RWPE2 (cell line): ENCODE measurements at regions not wholly inside any gene's neighbourhood (a gene's known extent, or its start where the extent isn't known, plus 50 kb on each side); places are given as distances from the start of the nearest gene placed in this dataset.

Source experiments
- ATAC-seq: fragments of 200-7000 bp; cut with Tn5 transposase; 3 replicates; pipeline ENCODE4 v1.9.1; 2021; ENCODE audit warnings: low read depth
- DNase-seq: peaks from one replicate; pipeline ENCODE4 v3.0.0-alpha.2; 2020; ENCODE audit warnings: low spot score
- H3K27ac ChIP-seq: fragments of 450-650 bp; 2 replicates; pipeline ENCODE4 v1.5.1; 2017; ENCODE audit warnings: mild to moderate bottlenecking; ENCODE audit not compliant: poor library complexity, severe bottlenecking
- H3K27me3 ChIP-seq: fragments of 250-450 bp; sonication (Bioruptor Pico); 2 replicates; pipeline ENCODE4 v1.5.1; 2021; ENCODE audit warnings: mild to moderate bottlenecking, moderate library complexity; ENCODE audit not compliant: insufficient read depth, poor library complexity, severe bottlenecking
- H3K36me3 ChIP-seq: fragments of 250-450 bp; sonication (Bioruptor Pico); 2 replicates; pipeline ENCODE4 v1.5.1; 2020; ENCODE audit warnings: low read depth, mild to moderate bottlenecking, moderate library complexity
- H3K4me1 ChIP-seq: fragments of 250-450 bp; sonication (Bioruptor Pico); 2 replicates; pipeline ENCODE4 v1.5.1; 2021; ENCODE audit warnings: mild to moderate bottlenecking, moderate library complexity; ENCODE audit not compliant: insufficient read depth, poor library complexity, severe bottlenecking
- H3K4me3 ChIP-seq: fragments of 250-450 bp; sonication (Bioruptor Pico); 2 replicates; pipeline ENCODE4 v1.5.1; 2021; ENCODE audit warnings: mild to moderate bottlenecking, moderate library complexity; ENCODE audit not compliant: severe bottlenecking
- H3K9me3 ChIP-seq: fragments of 250-450 bp; sonication (Bioruptor Pico); 2 replicates; pipeline ENCODE4 v1.5.1; 2021; ENCODE audit warnings: mild to moderate bottlenecking, moderate library complexity; ENCODE audit not compliant: severe bottlenecking
- TF ChIP-seq, protein P1 (sequence below): fragments of 450-650 bp; IDR thresholded peaks from one replicate; pipeline ENCODE4 v1.5.1; 2017; ENCODE audit warnings: mild to moderate bottlenecking, moderate library complexity; ENCODE audit not compliant: poor library complexity, severe bottlenecking

DNA sequence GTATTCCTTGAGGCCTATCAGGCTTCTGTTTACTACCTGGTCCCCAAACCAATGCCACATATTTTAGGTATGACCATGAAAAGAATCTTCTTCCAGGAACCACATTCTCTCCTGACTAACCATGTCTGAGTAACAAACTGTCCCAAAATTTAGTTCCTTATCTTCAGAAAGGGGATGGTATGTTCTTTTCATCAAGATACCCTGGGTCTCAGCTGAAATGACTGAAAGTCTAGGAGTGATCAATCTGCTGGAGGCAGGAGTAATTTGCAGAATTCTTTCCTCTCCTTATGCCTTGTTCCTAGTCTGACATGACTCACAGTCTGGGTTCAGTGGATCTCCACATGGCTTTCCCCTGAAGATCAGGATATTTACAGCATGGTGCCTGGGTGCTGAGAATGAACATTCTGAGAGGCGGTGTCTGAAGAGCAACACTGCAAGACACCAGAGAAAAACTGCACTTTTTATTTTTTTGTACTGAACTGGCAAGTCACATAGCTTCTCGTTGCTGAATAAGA lies 665.5 kb downstream of the TLL1 start:
- Histone ChIP-seq H3K36me3 (no peaks in the 10 kb centered on the region), H3K27ac (no peak overlapping the region)
- no peak for DNase-seq

DNA sequence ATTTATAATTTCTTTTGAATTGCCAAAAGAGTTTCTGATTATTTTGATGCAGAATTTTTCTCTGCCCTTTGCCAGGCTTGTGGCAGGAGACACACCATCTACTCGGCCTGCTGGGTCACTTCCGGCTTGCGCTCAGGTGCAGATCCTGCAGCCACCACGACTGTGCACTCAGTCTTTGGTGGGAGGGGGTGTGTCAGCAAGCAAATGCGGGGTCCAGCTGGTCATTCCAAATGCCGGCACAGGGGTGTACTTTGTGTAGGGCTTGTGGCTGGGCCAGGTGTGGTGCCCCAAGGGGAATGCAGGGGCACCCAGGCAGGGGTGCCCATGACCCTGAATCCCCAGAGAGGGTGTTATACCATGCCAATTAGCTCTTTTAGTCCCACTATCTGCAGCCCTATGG lies 673.0 kb downstream of the TLL1 start:
- no peaks in the 10 kb centered on the region for H3K4me1 ChIP-seq
- H3K36me3 ChIP-seq = no peaks in the 10 kb centered on the region
- ATAC-seq (no peak), DNase-seq (no peak)
- H3K9me3 ChIP-seq = no peaks in the 10 kb centered on the region
- H3K27ac ChIP-seq = no peak overlapping the region
- H3K27me3 ChIP-seq = no peaks in the 10 kb centered on the region
- no peak overlapping the region for H3K4me3 ChIP-seq
- TF ChIP-seq, protein P1, sequence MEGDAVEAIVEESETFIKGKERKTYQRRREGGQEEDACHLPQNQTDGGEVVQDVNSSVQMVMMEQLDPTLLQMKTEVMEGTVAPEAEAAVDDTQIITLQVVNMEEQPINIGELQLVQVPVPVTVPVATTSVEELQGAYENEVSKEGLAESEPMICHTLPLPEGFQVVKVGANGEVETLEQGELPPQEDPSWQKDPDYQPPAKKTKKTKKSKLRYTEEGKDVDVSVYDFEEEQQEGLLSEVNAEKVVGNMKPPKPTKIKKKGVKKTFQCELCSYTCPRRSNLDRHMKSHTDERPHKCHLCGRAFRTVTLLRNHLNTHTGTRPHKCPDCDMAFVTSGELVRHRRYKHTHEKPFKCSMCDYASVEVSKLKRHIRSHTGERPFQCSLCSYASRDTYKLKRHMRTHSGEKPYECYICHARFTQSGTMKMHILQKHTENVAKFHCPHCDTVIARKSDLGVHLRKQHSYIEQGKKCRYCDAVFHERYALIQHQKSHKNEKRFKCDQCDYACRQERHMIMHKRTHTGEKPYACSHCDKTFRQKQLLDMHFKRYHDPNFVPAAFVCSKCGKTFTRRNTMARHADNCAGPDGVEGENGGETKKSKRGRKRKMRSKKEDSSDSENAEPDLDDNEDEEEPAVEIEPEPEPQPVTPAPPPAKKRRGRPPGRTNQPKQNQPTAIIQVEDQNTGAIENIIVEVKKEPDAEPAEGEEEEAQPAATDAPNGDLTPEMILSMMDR = no peak

More for the DNA sequence above, 665.5 kb downstream of the TLL1 start:
- H3K27me3 ChIP-seq = no peaks in the 10 kb centered on the region
- H3K4me3 ChIP-seq = no peak overlapping the region
- no peaks in the 10 kb centered on the region for H3K4me1 ChIP-seq
- TF ChIP-seq, protein P1 = no peak
- H3K9me3 ChIP-seq = no peaks in the 10 kb centered on the region
- no peak for ATAC-seq

DNA sequence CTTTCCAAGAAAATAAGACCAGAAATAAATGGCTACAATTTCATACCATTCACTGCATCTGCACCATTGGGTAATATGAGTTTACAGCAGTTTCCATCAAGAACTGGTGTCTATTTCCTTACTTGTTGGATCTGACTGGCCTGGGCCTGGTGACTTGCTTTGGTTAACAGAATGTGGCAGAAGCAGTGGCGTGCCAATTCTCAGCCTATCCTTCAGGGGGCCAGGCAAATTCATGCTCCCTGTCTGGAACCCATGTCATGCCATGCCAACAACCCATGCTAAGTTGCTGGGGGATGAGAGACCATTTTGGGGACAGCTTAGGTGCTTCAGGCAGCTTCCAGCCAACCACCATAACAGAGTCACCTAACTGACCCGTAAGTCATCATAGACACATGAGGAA lies 656.7 kb downstream of the SPOCK3 start:
- Histone ChIP-seq H3K4me1 (no peaks in the 10 kb centered on the region), H3K4me3 (no peak overlapping the region), H3K36me3 (no peaks in the 10 kb centered on the region), H3K9me3 (no peaks in the 10 kb centered on the region), H3K27me3 (no peaks in the 10 kb centered on the region), H3K27ac (no peak overlapping the region)
- ATAC-seq = no peak
- DNase-seq = no peak
- TF ChIP-seq, protein P1 = no peak

DNA sequence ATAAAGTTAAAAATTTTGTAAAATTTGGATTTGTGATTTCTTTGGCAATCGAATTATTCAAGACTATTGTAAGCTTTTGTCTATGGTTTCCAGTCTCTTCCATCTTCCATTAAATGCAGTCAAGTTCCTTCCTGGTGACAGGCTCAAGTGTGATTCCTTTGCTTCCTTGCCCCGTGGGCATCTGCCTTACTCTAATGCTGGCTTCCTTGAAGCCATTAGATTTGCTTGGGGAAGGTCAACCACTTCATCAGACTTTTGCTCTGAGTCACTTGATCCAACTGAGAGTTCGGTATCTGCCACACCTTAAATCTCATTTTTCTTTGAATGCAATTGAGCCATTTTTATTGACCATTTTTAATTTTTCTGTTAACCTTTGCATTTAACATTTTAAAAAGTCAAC lies 648.8 kb downstream of the SPOCK3 start:
- Histone ChIP-seq H3K4me3 (no peak overlapping the region), H3K4me1 (no peaks in the 10 kb centered on the region), H3K36me3 (no peaks in the 10 kb centered on the region), H3K9me3 (no peaks in the 10 kb centered on the region), H3K27ac (no peak overlapping the region), H3K27me3 (no peaks in the 10 kb centered on the region)
- TF ChIP-seq, protein P1 = no peak
- DNase-seq = no peak
- no peak for ATAC-seq

DNA sequence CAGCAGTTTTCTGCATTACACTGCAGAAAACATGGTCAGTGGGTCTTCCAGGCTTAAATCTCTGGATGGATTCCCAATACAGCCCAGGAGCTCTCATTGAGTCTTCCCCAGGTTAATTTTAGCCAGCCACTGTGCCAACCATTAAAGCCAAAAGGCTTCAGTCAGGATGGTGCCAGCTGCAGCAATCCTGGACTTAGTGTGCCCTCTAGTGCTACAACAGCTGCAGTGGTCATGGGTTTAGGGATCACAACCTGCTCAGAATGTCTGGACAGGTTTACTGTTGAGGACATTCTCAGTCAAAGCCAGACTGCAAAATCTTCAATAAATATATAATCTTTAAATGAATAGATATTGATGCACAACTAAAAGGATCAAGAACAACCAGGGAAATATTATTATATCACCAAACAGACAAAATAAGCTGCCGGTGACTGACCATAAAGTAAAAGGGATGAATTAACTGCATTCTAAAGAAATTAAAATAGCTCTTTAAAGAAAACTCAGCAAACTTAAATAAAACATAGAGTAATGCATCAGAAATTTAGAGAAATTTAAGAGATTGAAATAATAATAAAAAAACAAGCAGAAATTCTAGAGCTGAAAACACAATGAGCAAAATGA lies 639.9 kb downstream of the SPOCK3 start:
- no peak for DNase-seq
- ATAC-seq = peak; percentile 94; the same call in 2 of the 3 replicates
- no peaks in the 10 kb centered on the region for H3K9me3 ChIP-seq

More for the DNA sequence above, 639.9 kb downstream of the SPOCK3 start:
- Histone ChIP-seq H3K4me1 (no peaks in the 10 kb centered on the region), H3K4me3 (no peak overlapping the region), H3K27me3 (no peaks in the 10 kb centered on the region), H3K27ac (no peak overlapping the region), H3K36me3 (no peaks in the 10 kb centered on the region)
- TF ChIP-seq, protein P1 = peak; percentile 83
